GM21825 (cell line): ENCODE measurements at regions not wholly inside any gene's neighbourhood (a gene's known extent, or its start where the extent isn't known, plus 50 kb on each side); places are given as distances from the start of the nearest gene placed in this dataset.

Experiments used
- ATAC-seq: cut with Tn5 transposase; IDR thresholded peaks from one replicate; pipeline ENCODE4 v1.9.1; 2021; ENCODE audit warnings: mild to moderate bottlenecking, moderate library complexity; ENCODE audit not compliant: unreplicated experiment

GRCh38 chr6:80482056-80482455, 375.6 kb downstream of the BCKDHB start:
- ATAC-seq = no peak

GRCh38 chr6:80480421-80481157, 374.1 kb downstream of the BCKDHB start:
- ATAC-seq = no peak

- ATAC-seq = no peak
Observed at GRCh38 chr6:80478030-80478429, 371.6 kb downstream of the BCKDHB start.

- ATAC-seq = no peak
Observed at GRCh38 chr6:80477591-80477990, 371.1 kb downstream of the BCKDHB start.

GRCh38 chr6:80472271-80472670, 365.8 kb downstream of the BCKDHB start:
- ATAC-seq = no peak

GRCh38 chr6:80469977-80470376, 363.5 kb downstream of the BCKDHB start:
- no peak for ATAC-seq

- ATAC-seq = no peak
Observed at GRCh38 chr6:80468398-80468797, 361.9 kb downstream of the BCKDHB start.

- no peak for ATAC-seq
Observed at GRCh38 chr6:80467408-80467807, 360.9 kb downstream of the BCKDHB start.

GRCh38 chr6:80466981-80467380, 360.5 kb downstream of the BCKDHB start:
- no peak for ATAC-seq

- no peak for ATAC-seq
Observed at GRCh38 chr6:80465513-80465912, 359.0 kb downstream of the BCKDHB start.

- no peak for ATAC-seq
Observed at GRCh38 chr6:80464901-80465300, 358.4 kb downstream of the BCKDHB start.

- no peak for ATAC-seq
Observed at GRCh38 chr6:80463197-80463596, 356.7 kb downstream of the BCKDHB start.

- no peak for ATAC-seq
Observed at GRCh38 chr6:80460257-80460865, 353.9 kb downstream of the BCKDHB start.

- ATAC-seq = no peak
Observed at GRCh38 chr6:80457439-80457933, 351.0 kb downstream of the BCKDHB start.

- ATAC-seq = no peak
Observed at GRCh38 chr6:80456724-80457438, 350.4 kb downstream of the BCKDHB start.

- no peak for ATAC-seq
Observed at GRCh38 chr6:80454661-80455365, 348.3 kb downstream of the BCKDHB start.

GRCh38 chr6:80454197-80454596, 347.7 kb downstream of the BCKDHB start:
- peak; percentile 60 for ATAC-seq

- ATAC-seq = no peak
Observed at GRCh38 chr6:80449726-80450125, 343.3 kb downstream of the BCKDHB start.

GRCh38 chr6:80446454-80447045, 340.1 kb downstream of the BCKDHB start:
- ATAC-seq = no peak

- no peak for ATAC-seq
Observed at GRCh38 chr6:80445751-80446150, 339.3 kb downstream of the BCKDHB start.

- ATAC-seq = no peak
Observed at GRCh38 chr6:80442366-80442765, 335.9 kb downstream of the BCKDHB start.
